ENCODE measurements at regions not wholly inside any gene's neighbourhood (a gene's known extent, or its start where the extent isn't known, plus 50 kb on each side); places are given as distances from the start of the nearest gene placed in this dataset.

DNA sequence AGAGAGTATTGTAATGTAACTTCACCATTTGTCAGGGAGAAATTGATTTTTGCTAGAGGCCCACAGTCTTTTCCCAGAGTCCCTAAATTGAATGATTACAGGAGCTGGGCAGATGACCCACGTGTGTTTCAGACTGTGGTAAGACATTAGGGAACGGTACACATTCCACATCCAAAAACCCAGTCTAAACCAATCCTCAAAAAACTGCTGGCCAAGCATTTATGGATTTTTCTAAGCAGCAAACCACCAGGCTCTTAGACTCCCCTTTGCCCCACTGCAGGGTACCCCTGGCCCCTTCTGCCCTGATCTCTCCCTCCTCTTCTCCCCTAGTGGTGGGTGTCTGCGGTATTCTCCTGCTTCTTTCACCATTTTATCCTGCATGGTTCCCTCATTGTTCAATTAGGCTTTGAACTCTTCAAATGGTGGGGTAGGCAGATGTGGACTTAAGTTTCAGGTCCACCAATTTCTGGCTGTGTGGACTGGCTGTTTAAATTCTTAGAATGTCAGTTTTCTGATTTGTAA is 135.5 kb upstream of the SORCS3 start:
- no peak for DNase-seq

GRCh38 chr10:104509981-104510380 is 131.1 kb upstream of the SORCS3 start:
- no peak for DNase-seq

DNA sequence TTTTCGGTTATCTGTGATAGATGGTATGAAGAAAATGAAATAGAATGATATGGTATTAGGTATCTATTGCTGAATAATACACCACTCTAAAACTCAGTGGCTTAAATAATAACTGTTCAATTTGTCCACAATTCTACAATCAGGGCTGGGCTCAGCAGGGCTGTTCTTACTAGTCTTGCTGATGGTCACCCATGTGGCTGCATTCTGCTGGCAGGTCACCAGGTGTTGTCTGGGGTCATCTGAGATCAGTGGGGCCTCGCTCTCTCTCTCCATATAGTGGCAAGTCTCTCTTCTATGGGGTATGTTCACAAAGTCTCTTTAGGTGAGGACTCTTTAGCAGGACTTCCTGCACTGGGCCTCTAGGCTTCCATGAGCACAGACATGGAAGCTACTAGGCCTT is 130.4 kb upstream of the SORCS3 start:
- DNase-seq: no peak

DNA sequence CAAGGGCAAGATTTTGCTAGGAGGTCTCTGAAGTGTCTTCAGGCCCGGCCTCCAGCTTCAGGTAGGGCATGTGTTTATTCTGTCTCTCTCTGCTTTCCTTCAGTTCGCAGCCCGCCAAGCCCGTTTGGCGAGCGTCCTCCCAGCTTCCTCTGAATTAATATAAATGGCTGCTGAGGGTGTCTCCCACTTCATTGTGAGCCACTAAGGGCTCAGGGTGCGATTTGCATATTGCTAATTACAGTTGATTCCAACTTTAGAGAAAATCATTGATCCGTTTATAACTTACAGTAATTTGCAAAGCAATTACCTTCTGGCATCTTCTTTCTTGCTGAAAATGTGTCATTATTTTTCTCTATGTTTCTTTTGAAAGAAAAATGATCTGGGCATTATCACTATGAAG is 128.3 kb upstream of the SORCS3 start:
- DNase-seq: no peak

DNA sequence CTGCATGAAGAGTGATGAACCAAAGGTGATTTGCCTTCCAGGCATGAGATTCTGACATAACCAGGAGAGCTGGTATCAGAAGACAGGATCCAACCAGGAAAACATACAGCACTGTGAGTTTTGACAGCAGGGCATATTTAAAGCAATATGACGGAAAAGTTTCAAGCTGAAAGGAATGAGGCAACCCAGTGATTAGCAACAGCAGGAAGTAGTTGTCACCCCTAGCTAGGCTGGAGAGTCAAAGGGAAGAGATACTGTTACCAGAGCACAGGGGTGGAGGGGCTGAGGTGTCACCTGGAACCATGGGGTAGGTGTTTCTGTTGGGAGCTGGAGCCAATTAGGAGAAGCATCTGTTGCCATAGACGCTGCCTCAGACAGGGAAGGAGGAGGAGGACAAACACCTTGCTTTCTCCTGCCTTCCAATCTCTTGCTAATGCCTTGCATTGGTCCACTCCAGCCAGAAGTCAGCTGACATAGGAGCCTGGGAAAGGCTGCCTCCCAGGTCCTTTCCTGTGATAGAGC is 125.4 kb upstream of the SORCS3 start:
- DNase-seq: no peak

DNA sequence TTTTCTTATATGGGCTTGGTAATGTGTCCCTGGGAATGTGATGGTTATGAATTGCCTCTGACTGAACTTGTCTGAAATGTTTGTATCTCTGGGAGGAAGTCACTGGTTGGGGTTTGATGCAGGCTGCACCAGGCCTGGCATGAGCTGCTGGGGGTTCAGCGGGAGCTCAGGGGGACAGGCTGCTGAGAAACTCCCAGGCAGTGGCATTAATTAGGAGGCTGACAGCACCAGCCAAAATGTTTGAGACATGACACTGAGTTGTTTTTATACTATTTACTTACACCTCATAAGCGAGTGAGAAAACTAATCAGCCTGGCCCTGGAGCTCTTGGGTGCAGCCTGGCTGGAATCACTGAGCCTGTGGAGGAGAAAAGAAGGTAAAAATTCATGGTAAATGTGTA is 124.1 kb upstream of the SORCS3 start:
- no peak for DNase-seq

GRCh38 chr10:104517946-104518345 is 123.1 kb upstream of the SORCS3 start:
- no peak for DNase-seq

- no peak for DNase-seq
Measured at GRCh38 chr10:104518891-104519290, 122.2 kb upstream of the SORCS3 start.

DNA sequence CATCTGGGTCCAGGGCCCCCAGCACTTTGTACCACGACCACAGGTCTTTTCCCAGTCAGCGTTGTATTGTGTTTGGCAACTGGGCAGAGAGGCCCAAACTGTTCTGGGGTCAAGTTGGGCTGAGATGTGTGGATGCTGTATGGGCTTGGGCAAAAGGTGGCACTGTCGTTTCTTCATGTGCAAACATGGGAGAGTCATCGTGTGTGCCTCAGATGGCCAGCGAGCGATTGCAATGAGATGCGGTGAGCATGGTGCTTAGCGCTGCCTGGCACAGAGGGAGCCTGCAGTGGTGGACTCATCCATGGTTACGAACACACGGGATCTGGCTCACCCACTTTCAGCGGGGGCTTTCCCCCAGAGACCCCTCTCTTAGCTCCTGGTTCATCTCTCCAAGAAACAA is 120.4 kb upstream of the SORCS3 start:
- no peak for DNase-seq

GRCh38 chr10:104521901-104522694 is 119.0 kb upstream of the SORCS3 start:
- DNase-seq: no peak

DNA sequence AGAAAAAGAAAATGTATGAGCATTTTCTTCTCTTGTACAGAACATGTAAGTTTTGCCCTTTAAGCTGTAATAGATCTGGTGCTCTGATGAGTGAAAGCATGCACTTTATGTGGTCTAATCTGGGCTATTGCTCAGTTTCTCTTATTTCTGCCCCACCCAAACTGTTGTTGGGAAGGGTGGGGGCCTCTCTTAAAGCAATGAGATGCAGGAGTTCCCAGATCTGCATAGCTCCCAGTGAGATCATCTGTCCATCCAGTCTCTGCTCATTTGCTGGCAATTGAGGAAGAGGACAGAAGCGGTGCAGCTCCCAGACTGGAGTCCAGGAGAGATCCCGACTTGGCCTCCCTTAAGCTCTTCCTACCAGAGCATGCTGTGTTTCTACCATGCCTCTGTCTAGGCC is 114.9 kb upstream of the SORCS3 start:
- no peak for DNase-seq

GRCh38 chr10:104527013-104527412 is 114.1 kb upstream of the SORCS3 start:
- peak; percentile 4 for DNase-seq

DNA sequence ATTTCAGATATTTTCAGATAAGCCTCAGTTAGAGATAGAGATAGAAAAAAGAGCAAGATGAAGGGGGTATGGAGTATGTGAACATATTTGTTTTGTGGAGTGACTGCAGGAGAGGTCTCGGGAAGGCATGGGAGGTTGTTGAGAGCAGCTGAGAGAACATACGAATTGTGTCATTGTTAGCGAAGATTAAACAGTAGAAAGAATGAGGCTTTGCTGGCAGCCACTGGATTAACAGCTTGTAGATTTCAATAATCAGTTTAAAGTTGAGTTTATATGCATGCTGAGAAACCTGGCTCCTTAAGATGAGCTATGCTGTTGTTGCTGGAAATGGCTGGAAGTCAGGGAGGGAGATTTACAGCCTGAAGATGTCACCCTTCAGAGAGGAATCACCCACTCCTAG is 100.9 kb upstream of the SORCS3 start:
- no peak for DNase-seq

GRCh38 chr10:104541820-104542219 is 99.3 kb upstream of the SORCS3 start:
- no peak for DNase-seq

- DNase-seq: no peak
Measured at GRCh38 chr10:104546336-104546735, 94.8 kb upstream of the SORCS3 start.

DNA sequence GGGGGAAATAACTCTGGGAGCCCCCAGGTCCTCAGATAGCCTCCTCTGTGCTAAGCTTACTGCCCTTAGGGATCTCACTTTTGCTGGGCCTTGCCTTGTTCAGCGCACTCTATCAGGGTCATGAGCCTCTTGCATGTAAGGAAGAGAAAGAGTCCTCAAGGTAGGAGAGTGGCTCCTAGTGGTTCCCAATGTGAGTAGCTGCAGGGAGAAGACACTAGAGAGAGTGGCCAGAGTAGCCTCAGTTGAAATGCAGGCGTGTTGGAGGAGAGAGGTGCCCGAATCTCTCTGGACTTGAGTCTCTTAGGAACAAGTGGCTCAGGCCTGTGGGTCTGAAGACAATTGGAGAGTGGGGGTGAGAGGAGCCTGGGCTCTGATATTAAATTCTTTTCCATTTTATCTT is 94.3 kb upstream of the SORCS3 start:
- no peak for DNase-seq

- DNase-seq: no peak
Measured at GRCh38 chr10:104548090-104548489, 93.0 kb upstream of the SORCS3 start.

- DNase-seq: no peak
Measured at GRCh38 chr10:104556831-104557230, 84.3 kb upstream of the SORCS3 start.

DNA sequence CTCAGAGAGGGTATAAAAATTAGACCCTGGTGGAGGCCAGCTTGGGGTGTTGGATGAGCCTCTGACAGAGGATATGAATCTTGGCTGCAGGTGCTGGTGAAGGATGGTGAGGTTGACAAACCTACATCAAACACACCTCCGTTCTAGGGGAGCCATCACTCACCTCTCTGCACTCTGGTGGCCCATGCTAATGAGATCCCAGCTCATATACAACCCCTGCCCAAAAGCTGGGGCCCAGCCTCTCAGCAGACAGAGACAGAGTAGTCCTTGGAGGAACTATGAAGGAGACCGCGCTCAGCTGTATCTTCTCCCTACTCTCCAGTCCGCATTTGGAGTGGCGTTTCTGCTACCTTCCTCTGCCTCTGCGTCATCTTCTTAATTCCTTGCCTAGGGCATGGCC is 83.1 kb upstream of the SORCS3 start:
- DNase-seq: no peak

DNA sequence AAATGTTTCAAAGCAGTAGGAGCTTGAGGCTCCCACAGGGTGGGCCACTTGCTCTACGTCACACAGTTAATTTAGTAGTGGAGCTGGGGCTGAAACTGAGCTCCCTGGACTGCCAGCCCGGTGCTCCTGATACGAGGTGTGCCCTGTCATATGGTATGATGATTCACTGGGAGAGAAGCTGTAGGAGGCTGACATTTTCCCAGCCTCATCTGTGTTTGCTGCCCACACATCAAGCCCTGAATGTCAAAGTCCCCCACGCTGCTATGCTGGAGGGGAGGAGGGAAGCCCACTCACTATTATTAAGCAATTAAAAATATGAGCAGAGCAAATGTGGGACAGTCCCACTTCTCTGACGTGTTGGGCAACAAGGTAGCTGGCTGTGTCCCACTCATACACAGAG is 81.2 kb upstream of the SORCS3 start:
- no peak for DNase-seq

- DNase-seq: no peak
Measured at GRCh38 chr10:104563051-104563450, 78.0 kb upstream of the SORCS3 start.

DNA sequence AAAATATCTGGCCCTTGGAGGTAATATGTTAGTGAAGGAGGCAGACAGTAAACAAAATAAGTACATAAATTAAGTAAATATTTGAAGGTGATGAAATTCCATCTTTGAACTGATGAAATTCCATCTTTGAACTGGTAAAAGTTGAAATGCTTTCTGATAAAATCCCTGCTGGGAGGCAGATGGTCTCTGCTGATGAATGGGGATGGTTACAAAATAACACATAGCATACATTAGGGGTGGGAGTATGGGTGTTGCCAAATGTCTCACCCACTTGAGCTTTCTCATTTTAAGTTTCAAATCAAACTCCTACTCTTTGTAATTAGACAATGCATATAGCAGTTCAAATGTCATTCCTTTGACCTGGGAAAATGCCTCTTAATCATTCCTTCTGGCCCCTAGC is 77.5 kb upstream of the SORCS3 start:
- DNase-seq: no peak

DNA sequence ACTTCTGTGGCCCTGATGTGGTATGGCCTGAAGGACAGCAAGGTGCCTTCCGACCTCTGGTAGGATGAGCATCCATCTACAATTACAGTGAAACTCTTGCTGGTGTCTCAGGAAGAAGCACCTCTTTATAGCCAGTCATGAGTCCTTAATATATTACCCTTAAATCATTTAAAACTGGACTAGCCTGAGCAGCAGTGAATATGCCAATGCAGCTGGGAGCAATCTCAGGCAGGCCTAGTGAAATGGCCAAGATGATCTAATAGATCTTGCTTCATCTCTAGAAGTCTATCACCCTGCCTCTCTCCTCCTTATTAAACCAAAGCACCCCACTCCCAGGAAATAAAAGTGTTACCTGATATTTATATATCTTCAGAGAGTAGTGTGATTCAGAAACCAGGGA is 66.7 kb upstream of the SORCS3 start:
- no peak for DNase-seq

DNA sequence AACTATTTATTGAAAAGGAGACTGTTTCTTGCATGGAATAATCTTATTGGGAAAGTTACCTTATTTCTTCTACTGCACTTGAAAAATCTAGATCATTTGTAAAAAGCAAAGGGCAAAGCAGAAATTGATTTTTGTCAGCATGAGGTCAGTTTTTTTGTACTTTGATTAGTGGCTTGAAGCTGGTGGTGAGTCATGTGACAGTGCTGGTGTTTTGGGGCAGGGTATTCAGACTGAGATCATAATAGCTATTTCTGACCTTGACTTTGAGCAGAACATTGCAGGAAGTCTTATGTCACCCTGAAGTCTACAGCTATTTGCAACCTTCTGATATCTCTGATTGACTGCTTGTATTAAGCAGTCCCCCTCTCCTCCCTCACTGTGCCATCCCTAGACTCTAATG is 66.3 kb upstream of the SORCS3 start:
- DNase-seq: no peak

- DNase-seq: no peak
Measured at GRCh38 chr10:104576611-104577010, 64.5 kb upstream of the SORCS3 start.

Measured in activated naive CD4-positive, alpha-beta T cell treated with Interleukin-2 at 50 U/mL for 16 hours (primary cell).